ENCODE measurements at regions not wholly inside any gene's neighbourhood (a gene's known extent, or its start where the extent isn't known, plus 50 kb on each side); places are given as distances from the start of the nearest gene placed in this dataset.

DNA sequence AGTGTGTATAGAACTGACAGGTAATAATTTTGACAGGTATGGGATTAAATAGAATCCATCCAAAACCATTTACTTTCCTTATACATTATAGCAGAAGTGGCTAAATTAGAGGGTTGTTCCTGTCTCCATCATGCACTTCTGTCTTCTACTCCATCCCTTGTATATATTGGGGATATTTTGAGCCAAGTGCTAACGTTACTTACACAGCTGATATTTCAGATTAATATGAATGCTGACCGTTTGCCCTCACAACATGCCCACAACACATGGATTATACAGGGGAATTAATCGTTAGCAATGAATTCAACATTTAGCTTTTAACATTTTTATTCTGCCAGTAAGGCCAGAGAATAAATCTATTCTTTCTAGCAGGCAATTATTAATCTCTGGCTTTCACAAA lies 1125.0 kb upstream of the FAM98A start:
- intact Hi-C loops (cut with micrococcal nuclease) = no loop called here
- H3K36me3 Mint-ChIP-seq = no peaks in the 10 kb centered on the region

DNA sequence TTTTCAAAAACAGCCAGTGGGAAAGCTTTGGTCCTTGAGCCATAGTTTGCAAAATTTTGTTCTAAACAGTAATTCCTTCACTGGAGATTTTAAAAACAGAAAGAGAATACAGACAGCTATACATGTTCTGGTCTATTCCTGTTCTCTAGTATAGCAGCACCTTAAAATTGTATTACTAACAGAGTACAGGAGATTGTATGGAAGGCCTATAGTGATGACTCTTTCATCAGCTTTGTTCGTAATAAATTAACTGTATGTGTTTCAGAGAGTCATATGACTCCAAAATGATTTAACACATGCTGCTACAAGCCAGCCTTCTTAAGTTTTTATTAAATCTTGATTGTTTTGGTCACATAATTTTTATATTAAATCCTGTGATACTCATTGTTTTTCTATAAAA lies 1124.6 kb upstream of the FAM98A start:
- intact Hi-C loops (cut with micrococcal nuclease) = no loop called here
- DNase-seq = no peak

More for the DNA sequence above, 1125.0 kb upstream of the FAM98A start:
- Histone ChIP-seq H3K4me3 (replicated peaks in 1 of 3; ENCODE audit: low read depth in 2 of 3, low read length in 3 of 3) (no peak overlapping the region), H3K4me1 (ENCODE audit: control insufficient read depth in 1 of 2, insufficient read depth in 2 of 2, low read length in 2 of 2) (no peaks in the 10 kb centered on the region), H3K27ac (ENCODE audit: low read depth in 1 of 2, low read length in 2 of 2) (no peak overlapping the region), H3K36me3 (replicated peaks in 1 of 2; ENCODE audit: control insufficient read depth in 1 of 2, insufficient read depth in 2 of 2, low read length in 2 of 2) (no peaks in the 10 kb centered on the region), H3K79me2 (ENCODE audit: insufficient read depth, low read length) (no peaks in the 10 kb centered on the region), H3K9ac (ENCODE audit: insufficient read depth, low read length, poor library complexity, severe bottlenecking) (no peak overlapping the region), H2AFZ (ENCODE audit: insufficient read depth, low read depth, low read length, poor library complexity, severe bottlenecking) (no peak overlapping the region), H3K27me3 (ENCODE audit: control insufficient read depth in 2 of 2, insufficient read depth in 2 of 2, low read length in 2 of 2) (no peaks in the 10 kb centered on the region), H3K9me3 (replicated peaks in 1 of 2; ENCODE audit: control insufficient read depth in 1 of 2, insufficient read depth in 1 of 2, low read length in 2 of 2) (peaks cover 4 to 7% of the 10 kb centered on the region in 2 donors), H4K20me1 (ENCODE audit: insufficient read depth, low read length) (no peaks in the 10 kb centered on the region), H3K4me2 (replicated peaks; ENCODE audit: extremely low read depth, low read length, poor library complexity, severe bottlenecking) (no peak overlapping the region)
- Mint-ChIP-seq H3K9me3 (peaks cover 2 to 9% (median 4%) of the 10 kb centered on the region in 7 donors), H3K4me1 (no peaks in the 10 kb centered on the region), H3K27ac (no peak overlapping the region), H3K27me3 (ENCODE audit: low read depth in 3 of 3) (peaks cover 0 to 4% (median 2%) of the 10 kb centered on the region in 3 donors), H3K4me3 (no peak overlapping the region)
- WGBS (ENCODE audit: insufficient coverage) = no CpG with 5 or more reads among the region's 3 CpGs
- TF ChIP-seq, protein P1, sequence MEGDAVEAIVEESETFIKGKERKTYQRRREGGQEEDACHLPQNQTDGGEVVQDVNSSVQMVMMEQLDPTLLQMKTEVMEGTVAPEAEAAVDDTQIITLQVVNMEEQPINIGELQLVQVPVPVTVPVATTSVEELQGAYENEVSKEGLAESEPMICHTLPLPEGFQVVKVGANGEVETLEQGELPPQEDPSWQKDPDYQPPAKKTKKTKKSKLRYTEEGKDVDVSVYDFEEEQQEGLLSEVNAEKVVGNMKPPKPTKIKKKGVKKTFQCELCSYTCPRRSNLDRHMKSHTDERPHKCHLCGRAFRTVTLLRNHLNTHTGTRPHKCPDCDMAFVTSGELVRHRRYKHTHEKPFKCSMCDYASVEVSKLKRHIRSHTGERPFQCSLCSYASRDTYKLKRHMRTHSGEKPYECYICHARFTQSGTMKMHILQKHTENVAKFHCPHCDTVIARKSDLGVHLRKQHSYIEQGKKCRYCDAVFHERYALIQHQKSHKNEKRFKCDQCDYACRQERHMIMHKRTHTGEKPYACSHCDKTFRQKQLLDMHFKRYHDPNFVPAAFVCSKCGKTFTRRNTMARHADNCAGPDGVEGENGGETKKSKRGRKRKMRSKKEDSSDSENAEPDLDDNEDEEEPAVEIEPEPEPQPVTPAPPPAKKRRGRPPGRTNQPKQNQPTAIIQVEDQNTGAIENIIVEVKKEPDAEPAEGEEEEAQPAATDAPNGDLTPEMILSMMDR (IDR thresholded peaks at IDR 0.05) = no peak
- no peak for DNase-seq

More for the DNA sequence above, 1124.6 kb upstream of the FAM98A start:
- Histone ChIP-seq H3K27ac (ENCODE audit: low read depth in 1 of 2, low read length in 2 of 2) (no peak overlapping the region), H2AFZ (ENCODE audit: insufficient read depth, low read depth, low read length, poor library complexity, severe bottlenecking) (no peak overlapping the region), H3K36me3 (replicated peaks in 1 of 2; ENCODE audit: control insufficient read depth in 1 of 2, insufficient read depth in 2 of 2, low read length in 2 of 2) (no peaks in the 10 kb centered on the region), H3K4me3 (replicated peaks in 1 of 3; ENCODE audit: low read depth in 2 of 3, low read length in 3 of 3) (no peak overlapping the region), H3K9ac (ENCODE audit: insufficient read depth, low read length, poor library complexity, severe bottlenecking) (no peak overlapping the region), H4K20me1 (ENCODE audit: insufficient read depth, low read length) (no peaks in the 10 kb centered on the region), H3K27me3 (ENCODE audit: control insufficient read depth in 2 of 2, insufficient read depth in 2 of 2, low read length in 2 of 2) (no peaks in the 10 kb centered on the region), H3K9me3 (replicated peaks in 1 of 2; ENCODE audit: control insufficient read depth in 1 of 2, insufficient read depth in 1 of 2, low read length in 2 of 2) (peaks cover 5 to 7% of the 10 kb centered on the region in 2 donors), H3K4me2 (replicated peaks; ENCODE audit: extremely low read depth, low read length, poor library complexity, severe bottlenecking) (no peak overlapping the region), H3K4me1 (ENCODE audit: control insufficient read depth in 1 of 2, insufficient read depth in 2 of 2, low read length in 2 of 2) (no peaks in the 10 kb centered on the region), H3K79me2 (ENCODE audit: insufficient read depth, low read length) (no peaks in the 10 kb centered on the region)
- Mint-ChIP-seq H3K4me1 (no peaks in the 10 kb centered on the region), H3K9me3 (peaks cover 2 to 10% (median 6%) of the 10 kb centered on the region in 7 donors), H3K36me3 (no peaks in the 10 kb centered on the region), H3K27me3 (ENCODE audit: low read depth in 3 of 3) (peaks cover 0 to 2% (median 2%) of the 10 kb centered on the region in 3 donors), H3K27ac (no peak overlapping the region), H3K4me3 (no peak overlapping the region)
- WGBS (ENCODE audit: insufficient coverage) = no CpG with 5 or more reads among the region's 1 CpG
- TF ChIP-seq, protein P1 (IDR thresholded peaks at IDR 0.05) = no peak

Measured in CD14-positive monocyte (primary cell).